Activated CD8-positive, alpha-beta memory T cell treated with anti-CD3 and anti-CD28 coated beads for 1 hour (primary cell): ENCODE measurements at regions not wholly inside any gene's neighbourhood (a gene's known extent, or its start where the extent isn't known, plus 50 kb on each side); places are given as distances from the start of the nearest gene placed in this dataset.
"Not testable (repeated sequence)": the region's sequence is repeated elsewhere in the genome, so short reads cannot be mapped to it uniquely, and the experiment has no call there.

Experiments
- DNase-seq, 2 donors: peaks; one replicate each; pipeline ENCODE4 v3.0.0-alpha.2; 2020; ENCODE audit warnings: low read depth in 1 of 2; ENCODE audit errors: extremely low read depth in 1 of 2

DNA sequence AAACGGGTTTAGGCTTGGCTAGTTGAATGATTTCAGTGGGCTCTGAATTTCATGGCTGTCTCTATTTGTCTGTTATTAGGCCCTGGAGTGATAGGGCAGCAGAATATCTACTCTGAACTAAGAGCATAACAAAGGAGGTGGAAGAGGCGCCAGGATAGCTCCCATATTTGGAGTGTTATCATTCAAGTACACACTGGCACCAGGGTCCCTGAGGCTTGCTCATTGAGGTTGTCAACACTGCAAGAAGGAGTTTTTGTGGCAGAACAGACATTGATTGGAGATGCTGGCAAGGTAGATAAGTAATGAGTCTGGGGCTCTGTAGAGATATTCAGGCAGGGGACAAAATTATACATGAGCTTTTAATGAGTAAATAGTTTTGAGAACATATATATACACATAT is 1748.4 kb downstream of the MRPL39 start:
- no peak for DNase-seq

GRCh38 chr21:23853796-23854379 is 1753.4 kb downstream of the MRPL39 start:
- no peak for DNase-seq

- DNase-seq, result no peak
Measured at GRCh38 chr21:23837564-23837963, 1769.7 kb downstream of the MRPL39 start.

DNA sequence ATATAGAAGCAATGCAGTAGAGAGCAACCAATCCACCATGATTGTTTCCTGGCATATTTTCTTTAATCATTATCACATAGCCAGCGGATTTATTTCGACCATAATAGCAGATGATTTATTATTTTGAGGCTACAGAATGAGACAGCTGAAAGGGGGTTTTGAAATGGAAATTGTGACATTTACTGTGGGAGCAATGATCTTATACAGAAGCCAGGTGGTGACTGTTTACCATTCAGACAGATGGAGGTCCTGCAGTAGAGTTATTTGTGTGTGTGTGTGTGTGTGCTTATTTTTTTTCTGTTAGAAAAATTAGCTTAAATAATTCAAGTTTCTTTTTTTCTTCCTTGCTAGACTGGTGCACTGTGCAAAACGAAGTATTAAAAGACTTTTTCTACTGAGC is 1784.5 kb downstream of the MRPL39 start:
- DNase-seq, result no peak

DNA sequence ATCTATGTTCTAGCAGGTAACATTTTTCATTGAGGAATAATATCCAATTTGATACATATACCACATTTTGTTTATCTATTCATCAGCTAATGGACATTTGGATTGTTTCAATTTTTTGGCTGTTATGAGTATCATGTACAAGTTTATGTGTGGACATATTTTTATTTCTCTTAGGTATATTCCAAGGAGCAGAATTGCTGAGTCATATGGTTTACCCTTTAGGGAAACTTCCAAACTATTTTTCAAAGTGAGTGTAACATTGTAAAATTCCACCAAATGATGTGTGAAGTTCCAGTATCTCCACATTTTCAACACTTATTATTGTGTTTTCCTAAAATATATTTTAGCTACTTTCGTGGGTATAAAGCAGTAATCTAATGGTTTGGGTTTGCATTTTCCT is 1789.9 kb downstream of the MRPL39 start:
- DNase-seq, result no peak

DNA sequence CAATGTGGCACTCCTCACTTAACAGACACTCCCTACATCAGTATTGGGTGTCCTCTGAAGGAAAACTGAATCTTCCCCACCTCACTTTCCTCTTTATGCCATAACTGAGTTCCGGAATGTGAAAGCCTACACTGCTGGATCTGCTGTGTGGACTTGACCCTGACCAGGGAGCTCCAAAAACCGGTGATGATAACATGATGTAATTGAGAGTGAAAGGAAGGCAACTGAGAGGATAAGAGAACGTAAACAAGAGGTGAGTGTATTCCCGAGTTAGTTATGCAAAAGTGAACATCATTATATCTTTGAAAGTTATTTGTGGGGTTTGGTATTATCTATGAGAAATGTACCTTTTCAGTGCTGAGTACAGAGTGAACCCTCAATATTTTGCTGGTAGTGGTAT is 1794.8 kb downstream of the MRPL39 start:
- DNase-seq, result no peak

DNA sequence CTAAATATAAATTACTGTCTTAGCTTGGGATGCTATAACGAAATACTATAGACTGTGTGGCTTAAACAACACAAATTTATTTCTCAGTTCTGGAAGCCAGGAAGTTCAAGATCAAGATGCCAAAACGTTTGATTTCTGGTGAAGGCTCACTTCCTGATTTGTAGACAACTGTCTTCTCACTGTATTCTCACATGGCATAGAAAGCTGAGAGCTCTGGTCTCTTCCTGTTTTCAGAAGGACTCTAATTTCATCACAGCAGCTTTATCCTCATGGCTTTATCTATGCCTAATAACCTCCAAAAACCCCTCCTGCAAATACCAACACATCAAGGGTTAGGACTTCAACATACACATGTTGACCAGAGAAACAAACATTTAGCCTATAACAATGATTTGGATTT is 1795.5 kb downstream of the MRPL39 start:
- no peak for DNase-seq

DNA sequence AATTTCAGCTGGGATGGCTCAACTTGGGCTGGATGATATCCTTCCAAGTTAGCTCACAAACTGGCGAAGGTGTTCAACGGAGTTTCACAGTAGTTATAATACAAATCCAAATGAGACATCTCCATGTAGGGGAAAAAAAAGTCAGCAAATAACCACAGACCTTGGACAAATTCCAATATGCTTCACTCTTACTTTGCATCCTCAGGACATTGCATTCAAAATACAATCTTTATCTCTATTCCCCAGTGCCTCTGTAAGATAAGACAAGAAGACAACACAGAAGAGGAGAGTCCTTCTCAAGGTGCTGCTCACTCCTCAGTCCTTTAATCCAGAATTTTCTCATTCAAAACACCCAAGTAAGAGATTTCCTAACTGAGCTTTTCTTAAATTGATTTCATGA is 1797.7 kb downstream of the MRPL39 start:
- DNase-seq, result no peak

DNA sequence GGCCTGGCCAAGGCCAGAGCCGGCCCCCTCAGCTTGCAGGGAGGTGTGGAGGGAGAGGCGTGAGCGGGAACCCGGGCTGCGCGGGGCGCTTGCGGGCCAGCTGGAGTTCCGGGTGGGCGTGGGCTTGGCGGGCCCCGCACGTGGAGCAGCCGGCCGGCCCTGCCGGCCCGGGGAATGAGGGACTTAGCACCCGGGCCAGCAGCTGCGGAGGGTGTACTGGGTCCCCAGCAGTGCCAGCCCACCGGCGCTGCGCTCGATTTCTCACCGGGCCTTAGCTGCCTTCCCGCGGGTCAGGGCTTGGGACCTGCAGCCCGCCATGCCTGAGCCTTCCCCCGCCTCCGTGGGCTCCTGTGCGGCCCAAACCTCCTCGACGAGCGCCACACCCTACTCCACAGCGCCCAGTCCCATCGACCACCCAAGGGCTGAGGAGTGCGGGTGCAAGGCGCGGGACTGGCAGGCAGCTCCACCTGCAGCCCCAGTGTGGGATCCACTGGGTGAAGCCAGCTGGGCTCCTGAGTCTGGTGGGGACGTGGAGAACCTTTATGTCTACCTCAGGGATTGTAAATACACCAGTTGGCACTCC is 1800.2 kb downstream of the MRPL39 start:
- DNase-seq, result not testable (repeated sequence)

DNA sequence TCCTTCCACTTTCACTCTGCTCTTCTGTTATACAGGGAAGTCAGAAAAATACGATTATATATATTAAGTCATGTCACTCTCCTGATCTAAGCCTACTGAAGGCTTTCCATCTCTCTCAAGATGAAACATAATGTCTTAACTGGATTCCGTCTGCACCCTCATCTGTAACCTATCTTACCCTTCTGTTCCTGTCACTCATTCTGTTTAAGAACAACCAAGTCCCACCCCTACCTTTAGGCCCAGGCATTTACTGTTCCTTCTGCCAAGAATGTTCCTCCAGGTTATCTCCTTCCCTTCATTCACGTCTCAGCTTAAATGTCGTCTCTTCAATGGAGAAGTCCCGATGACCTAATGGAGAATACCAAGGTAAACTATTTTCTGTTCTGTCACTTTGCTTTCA is 1802.4 kb downstream of the MRPL39 start:
- DNase-seq, result no peak

DNA sequence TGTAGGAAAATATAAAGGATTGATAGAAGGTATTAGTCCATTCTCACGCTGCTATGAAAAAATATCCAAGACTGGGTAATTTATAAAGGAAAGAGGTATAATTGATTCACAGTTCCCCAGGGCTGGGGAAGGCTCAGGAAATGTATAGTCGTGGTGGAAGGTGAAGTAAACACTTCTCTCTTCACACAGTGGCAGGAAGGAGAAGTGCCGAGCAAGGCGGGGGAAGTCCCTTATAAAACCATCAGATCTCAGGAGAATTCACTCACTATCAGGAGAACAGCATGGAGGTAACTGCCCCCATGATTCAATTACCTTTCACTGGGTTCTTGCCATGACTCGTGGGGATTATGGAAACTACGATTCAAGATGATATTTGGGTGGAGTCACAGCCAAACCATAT is 1806.0 kb downstream of the MRPL39 start:
- DNase-seq, result no peak

- DNase-seq, result no peak
Measured at GRCh38 chr21:23799376-23799775, 1807.9 kb downstream of the MRPL39 start.

DNA sequence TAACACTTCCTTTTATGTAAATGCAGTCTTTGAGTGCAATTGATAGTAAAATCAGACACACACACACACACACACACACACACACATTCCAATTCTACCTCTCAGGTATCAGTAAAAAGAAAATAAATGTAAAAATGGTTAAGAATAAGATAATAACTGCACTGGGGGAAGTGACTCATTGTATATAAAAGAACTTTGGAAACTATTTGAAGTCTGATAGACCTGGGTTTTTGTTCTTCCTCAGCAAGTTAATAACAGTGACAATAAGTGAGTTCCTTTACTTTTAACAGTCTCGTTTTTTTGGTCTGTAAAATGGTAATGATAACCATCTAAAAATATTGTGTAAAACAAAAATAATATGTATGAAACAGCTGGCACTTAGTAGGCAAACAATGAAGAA is 1815.0 kb downstream of the MRPL39 start:
- DNase-seq, result no peak

DNA sequence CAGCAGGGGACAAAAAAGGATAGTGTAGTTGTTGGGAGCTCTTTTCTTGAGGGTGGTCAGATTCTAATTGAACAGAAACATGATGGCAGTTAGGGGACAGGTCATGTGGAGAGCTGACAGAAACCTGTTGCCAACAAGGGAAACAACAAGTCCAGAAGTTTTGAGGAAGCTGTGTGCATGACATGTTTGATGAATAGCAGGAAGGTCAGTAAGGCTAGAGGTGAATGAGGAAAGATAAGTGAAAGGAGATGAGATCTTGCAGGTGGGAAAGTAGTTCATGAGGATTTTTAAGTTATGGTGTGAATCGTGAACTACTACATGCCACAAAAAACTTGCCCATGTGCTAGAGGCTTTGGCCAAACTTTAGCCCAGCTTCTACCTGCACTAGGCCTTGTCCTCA is 1817.4 kb downstream of the MRPL39 start:
- no peak for DNase-seq

DNA sequence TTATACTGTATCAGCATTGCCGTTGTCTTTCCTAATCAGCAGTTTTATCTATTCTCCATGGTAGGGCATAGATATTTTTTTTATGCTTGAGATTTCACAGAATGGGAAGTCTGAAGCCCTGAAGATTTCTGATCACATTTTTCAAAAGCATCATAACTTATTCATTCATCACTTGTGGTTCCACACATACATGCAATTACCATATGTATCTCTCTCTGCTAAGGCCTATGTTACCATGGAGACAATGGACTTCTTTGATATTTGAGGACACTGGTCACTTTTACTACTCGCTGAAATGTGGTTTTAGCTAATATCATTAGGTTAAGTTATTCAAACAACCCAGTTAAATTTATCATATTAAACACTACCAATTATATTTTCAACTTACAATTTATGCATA is 1827.0 kb downstream of the MRPL39 start:
- no peak for DNase-seq

DNA sequence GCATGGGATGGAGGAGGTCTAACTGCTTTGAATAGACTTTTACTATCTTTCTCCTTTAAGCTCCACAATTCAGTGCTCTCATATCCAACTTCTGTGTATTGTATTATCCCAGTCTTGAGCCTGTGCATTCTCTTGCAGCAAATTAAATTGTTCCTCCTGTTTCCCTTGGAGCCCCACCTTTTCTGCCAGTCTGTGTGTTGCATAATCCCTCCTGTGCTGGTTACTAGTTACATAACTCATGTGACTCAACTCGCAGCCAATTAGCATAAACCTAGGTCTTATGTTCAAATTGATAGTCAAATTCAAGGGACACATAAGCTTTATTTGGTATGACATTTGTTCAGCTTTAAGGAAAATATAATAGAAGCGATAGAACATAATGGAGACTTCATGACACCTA is 1863.5 kb downstream of the MRPL39 start:
- DNase-seq, result no peak

DNA sequence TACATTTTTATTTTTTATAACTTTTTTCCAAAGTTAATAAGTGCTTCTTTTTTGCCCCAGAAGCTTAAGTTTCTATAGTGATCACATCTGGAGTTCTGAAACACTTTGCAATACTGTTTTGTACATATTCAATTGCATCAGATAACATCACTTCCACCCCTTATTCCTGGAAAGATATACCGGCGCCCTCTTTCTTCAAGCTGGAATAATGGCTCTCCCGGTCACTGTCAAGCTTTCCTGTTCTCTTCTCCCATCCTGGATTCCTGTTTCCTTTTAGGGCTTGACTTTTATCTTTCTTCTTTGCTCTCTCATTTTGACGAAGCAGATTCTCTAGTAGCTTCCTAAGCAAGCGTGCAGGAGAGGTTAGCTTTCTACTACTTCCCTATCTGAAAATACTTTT is 1866.8 kb downstream of the MRPL39 start:
- no peak for DNase-seq

GRCh38 chr21:23732776-23733175 is 1874.5 kb downstream of the MRPL39 start:
- no peak for DNase-seq

DNA sequence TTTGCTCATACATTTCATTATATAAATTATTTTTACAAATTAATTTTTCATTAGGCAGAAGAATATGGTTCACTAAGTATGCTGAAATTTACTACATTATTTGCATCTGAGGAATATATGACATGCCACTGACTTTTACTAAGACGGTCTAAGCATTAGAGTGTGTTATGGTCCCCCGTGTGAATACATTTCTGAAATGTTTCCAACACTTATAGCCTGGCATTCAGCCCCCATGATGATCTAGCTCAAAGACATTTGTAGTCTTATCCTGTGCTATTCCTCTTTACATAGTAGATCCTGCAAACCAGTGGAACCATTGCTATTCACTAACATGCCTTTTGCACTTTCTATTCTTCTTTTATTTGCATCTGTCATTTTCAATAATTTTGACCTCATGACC is 1878.0 kb downstream of the MRPL39 start:
- DNase-seq, result no peak

DNA sequence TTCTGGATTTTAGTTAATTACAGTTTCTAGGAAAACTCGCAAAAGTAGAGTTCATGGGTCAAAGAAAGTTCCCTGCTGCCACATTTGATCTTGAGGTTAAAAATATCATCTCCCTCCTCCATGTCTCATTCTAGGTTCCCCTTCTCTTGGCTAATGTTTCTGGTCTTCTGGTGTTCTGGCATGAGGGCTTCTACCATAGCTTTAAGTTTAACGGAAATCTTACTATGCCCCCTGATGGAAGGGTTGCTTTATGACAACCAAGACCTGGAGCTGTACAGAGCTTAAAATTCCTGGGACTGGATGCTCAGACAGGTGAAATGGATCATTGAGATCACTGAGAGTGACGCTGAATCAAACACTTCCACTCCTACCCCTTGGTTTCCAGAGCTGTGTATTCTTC is 1881.7 kb downstream of the MRPL39 start:
- DNase-seq, result no peak

- no peak for DNase-seq
Measured at GRCh38 chr21:23718446-23719285, 1888.6 kb downstream of the MRPL39 start.

DNA sequence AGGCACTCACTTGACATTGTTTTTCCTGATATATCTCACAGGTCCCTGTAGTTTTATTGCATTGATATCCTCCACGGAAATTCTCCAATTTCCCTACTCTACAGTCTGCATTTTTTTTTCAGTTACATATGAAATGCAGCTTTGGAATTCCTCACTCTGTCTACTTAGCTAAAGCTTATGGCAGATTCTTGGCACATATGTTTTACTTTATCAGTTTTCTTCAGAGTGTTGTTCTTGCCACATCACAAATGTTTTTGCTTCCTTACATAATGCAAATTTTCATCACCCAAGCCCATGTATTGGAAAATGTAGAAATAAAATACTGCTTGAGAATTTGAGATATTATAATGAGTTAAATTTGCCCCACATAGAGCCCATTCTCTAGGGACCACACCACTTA is 1895.1 kb downstream of the MRPL39 start:
- no peak for DNase-seq
